ENCODE measurements at regions not wholly inside any gene's neighbourhood (a gene's known extent, or its start where the extent isn't known, plus 50 kb on each side); places are given as distances from the start of the nearest gene placed in this dataset.

DNA sequence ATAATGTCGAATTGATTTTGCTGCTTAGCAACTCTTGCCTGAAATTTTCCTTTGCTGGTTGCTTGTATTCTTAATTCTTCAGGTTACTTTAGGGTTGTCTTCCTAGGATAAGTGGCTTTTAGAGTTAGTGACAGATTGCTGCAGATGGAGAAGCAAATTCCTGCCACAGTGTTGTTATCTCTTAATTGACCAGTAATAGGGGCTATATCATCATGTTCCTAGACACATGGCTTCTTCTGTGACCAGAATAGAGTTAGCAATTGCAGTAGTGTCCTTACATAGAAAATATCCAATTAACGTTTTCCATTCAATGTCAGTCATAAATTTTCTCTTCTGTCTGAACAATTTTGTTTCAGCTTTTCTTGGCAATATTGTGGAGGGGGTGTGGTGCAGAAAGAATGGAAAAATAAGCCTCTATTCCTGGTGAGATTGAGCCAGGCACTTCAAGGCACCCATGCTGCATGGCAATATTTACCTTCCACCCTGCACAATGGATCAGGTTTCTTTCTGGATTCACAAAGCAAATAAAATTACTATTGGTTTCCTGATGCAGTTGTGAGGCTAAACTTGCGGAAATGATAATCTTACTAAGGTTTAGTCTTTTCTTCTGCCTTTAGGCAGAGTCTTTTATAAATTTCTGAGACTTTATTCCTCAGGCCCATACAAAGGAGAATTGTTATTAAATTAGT lies 1481.5 kb downstream of the EFNA5 start:
- in situ Hi-C loops (cut with HindIII; ENCODE audit: low sequenced_read_pairs) = no loop called here

DNA sequence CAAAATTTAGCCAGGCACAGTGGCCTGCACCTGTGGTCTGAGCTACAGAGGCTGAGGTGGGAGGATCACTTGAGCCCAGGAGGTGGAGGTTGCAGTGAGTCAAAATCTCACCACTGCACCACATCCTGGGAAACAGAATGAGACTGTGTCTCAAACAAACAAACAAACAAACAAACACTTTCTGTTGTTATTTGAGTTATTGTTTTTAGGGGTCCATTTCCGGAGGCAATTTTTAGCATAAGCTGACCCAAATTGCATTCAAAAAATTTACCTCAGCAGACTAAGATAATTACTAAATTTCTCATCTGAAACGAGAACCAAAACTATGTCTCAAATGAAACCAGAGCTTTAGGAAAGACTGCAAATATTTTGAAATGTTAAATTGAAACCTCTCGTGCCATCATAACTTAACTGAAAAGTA lies 1485.1 kb downstream of the EFNA5 start:
- in situ Hi-C loops (cut with HindIII; ENCODE audit: low sequenced_read_pairs) = no loop called here

DNA sequence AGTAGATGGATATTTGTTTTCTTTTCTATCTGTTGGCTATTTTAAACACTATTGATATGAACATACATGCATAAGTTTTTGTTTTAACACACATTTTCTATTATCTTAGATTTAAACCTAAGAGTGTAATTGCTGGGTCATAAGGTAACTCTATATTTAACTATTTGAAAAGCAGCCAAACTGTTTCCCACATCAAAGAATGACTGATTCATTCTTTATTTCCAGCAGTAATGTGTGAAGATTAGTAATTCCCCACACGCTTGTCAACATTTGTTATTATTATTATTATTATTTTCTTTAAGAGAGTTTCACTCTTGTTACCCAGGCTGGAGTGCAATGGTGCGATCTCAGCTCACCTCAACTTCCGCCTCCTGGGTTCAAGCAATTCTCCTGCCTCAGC lies 1495.8 kb downstream of the EFNA5 start:
- in situ Hi-C loops (cut with HindIII; ENCODE audit: low sequenced_read_pairs) = no loop called here

DNA sequence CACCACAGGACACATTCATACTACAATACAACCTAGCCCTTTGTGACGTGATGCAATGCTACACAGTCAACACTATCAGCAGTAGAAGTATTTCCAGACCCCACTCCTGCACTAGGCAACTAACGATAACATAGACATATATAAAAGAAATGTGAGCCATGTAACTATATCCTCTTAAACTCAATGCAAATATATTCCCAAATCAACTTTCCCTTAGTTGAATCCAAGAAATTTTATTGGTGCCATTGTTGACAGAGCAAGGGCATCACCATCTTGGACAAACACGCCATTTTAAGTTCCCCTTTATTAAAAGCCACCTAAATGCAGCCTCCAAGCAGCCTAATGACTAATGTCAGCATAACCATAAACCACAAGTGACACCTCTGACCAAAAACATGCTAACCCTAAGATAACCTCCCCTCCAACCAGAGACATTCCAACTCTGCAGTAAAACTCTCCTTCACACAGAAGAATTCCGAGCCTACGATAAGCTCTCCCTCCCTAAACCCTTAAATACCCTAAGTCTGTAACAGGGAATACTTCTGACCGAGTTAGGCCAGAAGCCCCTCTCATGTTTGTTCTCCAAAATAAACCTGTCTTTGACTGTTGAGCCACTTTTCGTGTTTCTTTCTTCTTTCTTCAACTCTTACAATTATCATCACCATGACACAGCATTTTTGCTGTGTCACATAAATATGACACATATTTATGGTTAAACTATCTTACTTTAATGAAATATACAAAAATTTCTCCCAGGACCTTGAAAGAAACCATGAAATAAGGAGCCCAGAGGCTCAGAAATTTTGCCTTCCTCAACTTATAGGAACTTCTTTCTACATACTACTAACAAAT lies 1497.8 kb downstream of the EFNA5 start:
- in situ Hi-C loops (cut with HindIII; ENCODE audit: low sequenced_read_pairs) = no loop called here

DNA sequence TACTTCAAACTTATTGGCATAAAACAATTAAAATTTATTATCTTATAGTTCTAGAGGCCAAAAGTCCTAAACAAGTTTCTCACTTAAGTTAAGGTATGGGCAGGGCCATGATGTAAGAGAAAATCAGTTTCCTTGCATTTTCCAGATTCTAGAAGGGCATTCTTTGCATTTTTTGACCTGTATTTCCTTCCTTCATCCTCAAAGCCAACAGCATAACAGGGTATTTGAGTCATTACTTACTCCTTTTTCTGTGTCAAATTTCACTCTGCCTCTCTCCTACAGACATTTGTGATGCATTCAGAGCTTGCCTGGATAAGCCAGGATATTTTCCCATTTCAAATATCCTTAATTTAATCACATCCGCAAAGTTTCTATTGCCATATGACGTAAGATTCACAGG lies 1499.0 kb downstream of the EFNA5 start:
- in situ Hi-C loops (cut with HindIII; ENCODE audit: low sequenced_read_pairs) = no loop called here

DNA sequence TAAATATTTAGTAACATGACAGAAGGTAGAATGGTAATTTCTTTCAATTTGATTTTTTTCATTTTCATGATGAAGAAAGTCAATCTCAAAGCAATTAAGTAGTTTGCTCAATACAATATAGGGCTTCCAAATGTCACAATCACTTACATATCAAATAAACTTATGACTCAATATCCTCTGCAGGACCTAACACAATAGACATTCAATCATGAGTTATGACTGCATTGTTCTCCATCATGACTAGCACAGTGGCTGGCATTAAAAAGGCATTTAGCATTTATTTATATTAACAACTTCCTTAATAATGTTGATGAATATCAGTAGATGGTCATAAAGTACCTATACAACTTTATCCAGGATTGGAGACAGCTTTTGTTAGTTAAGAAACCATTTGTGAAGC lies 1499.6 kb downstream of the EFNA5 start:
- in situ Hi-C loops (cut with HindIII; ENCODE audit: low sequenced_read_pairs) = no loop called here

DNA sequence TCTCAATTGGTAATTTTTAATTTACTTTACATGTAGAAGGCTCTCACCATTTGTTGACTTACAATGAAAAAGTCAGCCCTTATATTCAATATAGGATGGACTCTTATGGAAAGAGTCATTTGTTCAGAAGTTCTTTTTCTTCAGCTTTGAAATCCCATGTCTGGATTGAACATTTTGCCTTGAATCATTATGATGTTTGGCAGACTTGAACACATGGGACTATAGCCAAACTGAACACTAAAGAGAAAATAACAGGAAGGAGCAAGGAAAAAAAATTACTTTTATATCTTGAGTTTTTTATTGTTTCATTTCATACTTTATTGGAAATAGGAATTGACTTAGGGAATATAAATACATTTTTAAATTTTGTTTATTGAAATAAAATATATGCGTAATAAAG lies 1503.0 kb downstream of the EFNA5 start:
- in situ Hi-C loops (cut with HindIII; ENCODE audit: low sequenced_read_pairs) = no loop called here

DNA sequence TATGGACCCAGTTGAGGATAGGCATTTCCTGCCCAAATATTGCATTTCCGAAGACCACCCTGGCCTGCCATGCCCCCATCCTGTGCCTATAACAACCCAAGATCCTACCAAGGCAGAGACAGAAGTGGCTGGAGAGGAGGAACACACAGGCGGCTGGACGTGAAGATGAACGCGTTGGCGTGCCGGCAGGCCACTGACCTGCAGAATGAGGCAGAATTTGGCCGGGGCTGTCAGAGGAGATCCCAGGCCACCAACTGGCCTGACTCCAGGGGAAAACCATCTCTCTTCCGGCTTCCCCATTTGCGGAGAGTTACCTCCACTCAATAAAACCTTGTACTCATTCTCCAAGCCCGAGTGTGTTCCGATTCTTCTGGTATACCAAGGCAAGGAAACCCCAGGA lies 1507.5 kb downstream of the EFNA5 start:
- in situ Hi-C loops (cut with HindIII; ENCODE audit: low sequenced_read_pairs) = no loop called here

DNA sequence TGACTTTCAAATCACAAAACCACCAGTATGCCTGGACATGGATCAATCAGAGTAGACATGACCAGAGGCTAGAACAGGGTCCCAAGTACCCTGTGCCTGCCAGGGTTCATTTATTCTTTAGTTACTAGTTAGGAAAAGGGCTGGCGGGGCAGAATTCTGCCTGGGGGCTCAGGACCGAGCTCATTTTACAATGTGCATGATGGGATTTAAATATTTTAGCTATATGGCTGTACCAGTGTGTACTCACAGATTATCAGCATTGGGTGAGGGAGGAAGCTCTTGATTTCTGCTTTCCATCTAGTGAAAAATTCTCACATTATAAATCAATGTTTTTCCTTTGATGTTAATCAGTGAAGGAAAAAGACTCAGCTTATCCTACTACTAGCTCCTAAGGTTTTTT lies 1511.1 kb downstream of the EFNA5 start:
- in situ Hi-C loops (cut with HindIII; ENCODE audit: low sequenced_read_pairs) = no loop called here

DNA sequence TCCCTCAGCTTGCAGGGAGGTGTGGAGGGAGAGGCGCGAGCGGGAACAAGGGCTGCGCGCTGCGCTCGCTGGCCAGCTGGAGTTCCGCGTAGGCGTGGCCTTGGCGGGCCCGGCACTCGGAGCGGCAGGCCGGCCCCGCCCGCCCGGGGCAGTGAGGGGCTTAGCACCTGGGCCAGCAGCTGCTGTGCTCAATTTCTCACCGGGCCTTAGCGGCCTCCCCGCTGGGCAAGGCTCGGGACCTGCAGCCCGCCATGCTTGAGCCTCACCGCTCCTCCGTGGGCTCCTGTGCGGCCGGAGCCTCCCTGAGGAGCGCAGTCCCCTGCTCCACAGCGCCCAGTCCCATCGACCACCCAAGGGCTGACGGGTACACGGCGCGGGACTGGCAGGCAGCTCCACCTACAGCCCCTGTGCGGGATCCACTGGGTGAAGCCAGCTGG lies 1516.4 kb downstream of the EFNA5 start:
- in situ Hi-C loops (cut with HindIII; ENCODE audit: low sequenced_read_pairs) = no loop called here

DNA sequence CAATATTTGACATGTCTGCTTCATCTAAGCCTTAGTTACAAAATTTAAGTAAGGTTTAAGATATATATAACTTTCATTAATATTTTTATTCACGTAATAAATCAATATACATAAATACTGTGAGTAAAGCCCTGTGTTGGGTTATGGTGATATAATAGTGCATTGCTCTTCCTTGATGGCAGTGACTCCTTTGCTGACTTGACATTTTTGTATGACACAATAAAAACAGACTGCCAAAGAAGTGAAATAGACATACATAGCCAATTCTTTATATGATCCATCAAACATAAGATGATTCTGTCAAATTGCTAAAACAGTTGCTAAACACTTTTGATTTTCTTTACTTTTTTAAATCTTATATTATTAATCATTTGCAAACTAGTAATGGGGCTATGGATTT lies 1518.2 kb downstream of the EFNA5 start:
- in situ Hi-C loops (cut with HindIII; ENCODE audit: low sequenced_read_pairs) = no loop called here

DNA sequence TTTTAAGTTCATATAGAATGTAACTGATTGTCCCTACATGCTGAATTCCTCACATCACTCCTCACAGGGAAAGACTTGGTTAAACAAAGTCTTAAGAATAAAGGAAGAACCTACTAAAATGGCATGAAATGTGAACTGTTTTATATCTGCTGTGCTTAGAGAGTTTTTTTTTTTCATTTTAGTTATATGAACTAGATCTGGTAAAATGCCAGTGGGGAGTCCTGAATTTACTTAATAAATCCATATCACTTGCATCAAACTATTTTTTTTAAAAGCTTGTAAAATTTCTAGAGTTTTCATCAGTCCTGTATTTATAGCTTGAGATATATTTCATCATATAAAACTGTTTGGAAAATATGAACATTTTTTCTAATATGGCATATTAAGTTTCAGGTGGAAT lies 1528.6 kb downstream of the EFNA5 start:
- in situ Hi-C loops (cut with HindIII; ENCODE audit: low sequenced_read_pairs) = no loop called here

DNA sequence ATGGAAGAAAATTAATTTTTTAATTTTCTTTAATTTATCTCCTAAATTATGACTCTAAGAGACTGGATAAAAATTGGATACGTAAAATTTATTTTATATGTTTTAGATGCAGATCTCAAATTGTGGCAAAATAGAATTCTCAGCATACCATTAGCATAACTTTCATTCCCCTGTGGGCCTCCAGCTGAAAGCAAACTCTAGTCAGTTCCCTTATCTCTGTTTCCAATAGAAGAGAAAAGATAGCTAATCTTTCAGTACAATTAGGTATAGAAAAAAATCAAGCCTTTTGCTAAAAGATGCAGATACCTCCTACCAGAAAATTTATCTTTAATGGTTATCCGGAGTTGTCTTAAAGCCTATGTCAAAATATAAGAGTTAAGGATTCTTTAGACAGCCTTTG lies 1530.6 kb downstream of the EFNA5 start:
- in situ Hi-C loops (cut with HindIII; ENCODE audit: low sequenced_read_pairs) = no loop called here

DNA sequence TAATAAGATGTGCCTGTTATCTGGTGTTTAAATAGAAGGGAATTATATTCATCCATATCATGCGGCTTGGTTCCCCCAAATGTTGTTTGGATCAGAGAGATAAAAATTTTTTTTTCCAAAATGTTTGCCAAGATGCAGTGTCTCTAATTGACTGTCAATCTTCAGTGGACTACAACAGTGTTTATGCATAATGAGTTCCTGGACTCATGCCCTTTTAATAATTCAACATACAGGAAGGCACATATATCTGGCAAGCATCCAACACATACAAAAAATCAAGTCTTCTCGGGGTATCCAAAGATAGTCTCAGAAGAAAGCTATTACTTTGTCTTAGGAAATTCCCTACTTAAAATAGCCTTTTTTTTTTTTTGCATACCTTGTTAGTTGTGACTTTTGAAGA lies 1534.7 kb downstream of the EFNA5 start:
- in situ Hi-C loops (cut with HindIII; ENCODE audit: low sequenced_read_pairs) = no loop called here

DNA sequence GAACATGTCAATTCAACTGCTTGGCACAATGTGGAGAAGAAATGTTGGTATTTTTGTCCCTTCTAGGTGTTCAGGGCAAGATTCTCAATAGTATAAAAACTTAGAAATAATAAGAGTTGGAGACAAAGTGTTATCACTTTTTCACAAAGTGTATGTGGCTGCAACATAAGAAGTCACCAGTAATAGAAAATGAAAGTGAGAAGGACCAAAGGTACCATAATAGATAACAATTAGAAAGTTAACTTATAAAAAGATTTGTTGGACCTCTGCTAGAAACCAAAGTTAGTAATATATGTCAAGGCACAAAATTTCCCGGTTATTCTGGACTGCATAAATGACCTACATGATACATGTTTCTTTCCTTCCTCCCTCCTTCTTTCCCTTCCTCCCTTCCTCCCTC lies 1535.3 kb downstream of the EFNA5 start:
- in situ Hi-C loops (cut with HindIII; ENCODE audit: low sequenced_read_pairs) = no loop called here

DNA sequence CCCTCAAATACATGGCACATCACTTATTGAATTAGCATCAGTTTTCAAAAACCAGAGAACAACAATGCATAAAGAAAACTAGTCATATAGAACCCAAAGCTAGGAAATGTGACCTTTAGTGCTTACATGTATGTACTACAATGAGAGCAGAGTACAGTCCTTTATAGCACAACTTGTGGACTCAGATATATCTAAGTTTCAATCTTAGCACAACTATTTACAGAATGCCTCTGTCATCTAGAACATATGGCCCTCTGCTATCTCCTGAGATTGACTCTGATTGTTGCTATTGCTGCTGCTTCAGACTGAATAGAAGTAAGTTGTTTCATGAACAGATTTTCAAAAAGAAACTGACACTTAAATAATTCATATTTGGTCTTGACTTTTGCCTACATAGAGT lies 1536.2 kb downstream of the EFNA5 start:
- in situ Hi-C loops (cut with HindIII; ENCODE audit: low sequenced_read_pairs) = no loop called here

DNA sequence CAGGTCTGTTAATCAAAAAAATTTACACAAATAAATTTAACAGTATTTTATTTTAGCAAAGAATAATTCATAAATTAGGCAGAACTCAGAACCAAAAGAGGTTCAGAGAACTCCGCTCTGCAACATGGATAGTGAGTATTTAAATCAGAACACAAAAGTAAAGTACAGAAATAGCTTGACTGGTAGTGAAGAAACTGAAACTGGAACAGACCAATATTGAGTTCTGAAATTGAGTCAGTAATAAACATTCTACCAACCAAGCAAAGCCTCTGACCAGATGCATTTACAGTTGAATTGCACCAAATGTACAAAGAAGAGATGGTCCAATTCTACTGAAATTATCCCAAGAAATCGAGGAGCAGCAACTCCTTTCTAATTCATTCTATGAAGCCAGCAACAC lies 1542.8 kb downstream of the EFNA5 start:
- in situ Hi-C loops (cut with HindIII; ENCODE audit: low sequenced_read_pairs) = no loop called here

DNA sequence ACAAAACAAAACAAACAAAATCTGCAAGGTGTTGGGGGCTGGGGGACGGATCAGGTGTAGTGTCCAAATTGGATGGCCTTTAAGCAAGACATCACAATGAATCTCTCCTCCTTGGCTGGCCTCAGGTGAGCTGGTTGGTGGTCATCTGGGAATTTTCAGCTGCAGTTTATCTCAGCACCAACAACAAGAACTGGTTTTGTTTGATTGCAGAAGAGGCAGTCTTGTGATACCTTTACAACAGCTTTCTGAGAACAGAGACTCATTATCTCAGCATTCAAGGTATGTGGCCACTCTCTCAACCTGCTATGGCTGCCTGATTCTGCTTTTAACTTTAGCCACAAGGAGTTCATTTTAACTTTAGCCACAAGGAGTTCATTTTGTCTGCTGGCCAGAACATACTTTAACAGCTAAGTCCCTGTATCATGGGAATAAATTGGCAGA lies 1543.4 kb downstream of the EFNA5 start:
- in situ Hi-C loops (cut with HindIII; ENCODE audit: low sequenced_read_pairs) = no loop called here

DNA sequence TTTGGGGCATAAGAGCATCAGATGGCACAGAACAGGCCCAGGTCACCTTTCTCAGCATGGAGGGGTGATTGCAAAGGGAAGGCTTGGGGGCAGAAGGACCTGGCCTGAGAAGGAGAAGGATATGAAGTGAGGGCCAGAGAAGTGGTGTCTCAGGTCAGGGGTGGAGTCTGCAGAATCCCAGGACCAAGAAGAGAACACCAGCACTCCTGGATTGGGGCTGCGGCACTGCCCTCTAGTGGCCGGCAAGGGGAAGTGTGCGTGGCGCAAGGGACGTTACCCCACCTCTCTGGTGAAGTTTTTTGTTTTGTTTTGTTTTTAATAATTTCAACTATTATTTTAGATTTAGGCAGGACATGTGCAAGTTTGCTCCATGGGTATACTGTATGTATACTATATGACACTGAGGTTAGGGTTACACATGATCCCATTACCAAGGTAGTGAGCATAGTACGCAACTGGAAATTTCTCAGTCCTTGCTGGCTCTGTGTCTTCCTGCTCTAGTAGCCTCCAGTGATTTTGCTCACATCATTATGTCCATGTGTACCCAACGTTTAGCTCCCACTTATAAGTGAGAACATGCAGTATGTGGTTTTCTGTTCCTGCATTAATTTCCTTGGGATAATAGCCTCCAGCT lies 1548.6 kb downstream of the EFNA5 start:
- in situ Hi-C loops (cut with HindIII; ENCODE audit: low sequenced_read_pairs) = no loop called here

DNA sequence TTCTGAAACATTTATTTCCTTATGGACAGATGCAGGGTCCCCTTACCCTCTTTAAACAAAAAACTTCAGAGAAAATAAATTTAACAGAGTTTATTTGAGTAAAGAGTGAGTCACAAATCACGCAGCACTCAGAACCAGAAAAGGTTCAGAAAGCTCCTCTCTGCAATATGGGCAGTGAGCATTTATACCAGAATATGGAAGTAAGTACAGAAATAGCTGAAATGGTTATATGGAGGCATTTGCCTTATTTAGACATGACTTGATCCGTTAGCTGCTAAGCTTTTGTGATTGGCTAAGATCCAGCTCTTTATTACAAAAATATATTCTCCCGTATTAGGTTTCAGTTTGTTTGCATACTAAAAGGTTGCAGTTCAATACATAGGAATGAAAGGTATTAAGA lies 1554.1 kb downstream of the EFNA5 start:
- in situ Hi-C loops (cut with HindIII; ENCODE audit: low sequenced_read_pairs) = loop anchor here (5.0 kb wide), 1 partner anchor 89 kb away; no protein-coding TSS in a partner anchor

DNA sequence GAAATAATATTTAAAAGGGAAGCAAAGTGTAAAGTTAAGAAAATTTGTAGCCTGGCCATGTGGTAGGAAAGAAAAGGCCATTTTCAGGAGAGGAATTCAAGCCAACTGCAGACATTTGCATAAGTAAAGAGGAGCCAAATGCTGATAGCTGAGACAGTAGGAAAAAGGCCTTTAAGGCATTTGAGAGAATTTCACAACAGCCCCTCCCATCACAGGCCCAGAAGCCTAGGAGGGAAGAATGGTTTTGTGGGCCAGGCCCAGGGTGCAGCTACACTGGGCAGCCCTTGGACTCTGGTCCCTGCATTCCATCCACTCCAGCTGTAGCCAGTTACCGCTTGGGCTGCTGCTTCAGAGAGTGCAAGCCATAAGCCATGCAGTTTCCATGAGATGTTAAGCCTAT lies 1556.8 kb downstream of the EFNA5 start:
- in situ Hi-C loops (cut with HindIII; ENCODE audit: low sequenced_read_pairs) = no loop called here

DNA sequence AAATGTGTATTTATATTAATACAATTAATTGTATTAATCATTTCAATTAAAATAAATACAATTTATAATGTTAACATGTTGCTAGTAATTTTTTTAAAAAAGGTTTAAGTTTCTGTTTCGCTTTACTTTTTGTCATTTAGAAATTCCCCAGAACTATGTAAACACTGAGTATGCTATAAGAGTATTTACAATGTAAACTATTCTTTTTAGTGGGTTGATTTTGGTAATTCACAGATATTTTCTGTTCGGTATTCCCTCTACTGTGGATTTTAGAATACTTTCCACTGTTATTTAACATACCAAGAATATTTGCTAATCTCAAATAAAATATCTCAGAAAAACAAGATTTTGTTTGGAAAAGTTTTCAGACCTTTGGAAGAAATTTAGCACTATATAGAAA lies 1564.4 kb downstream of the EFNA5 start:
- in situ Hi-C loops (cut with HindIII; ENCODE audit: low sequenced_read_pairs) = no loop called here

Data from endothelial cell of hepatic sinusoid (primary cell).